GM23338 (cell line): ENCODE measurements at regions not wholly inside any gene's neighbourhood (a gene's known extent, or its start where the extent isn't known, plus 50 kb on each side); places are given as distances from the start of the nearest gene placed in this dataset.

Source experiments
- ATAC-seq: fragments of 200-7000 bp; cut with Tn5 transposase; 3 replicates; pipeline ENCODE4 v1.9.1; 2020
- DNase-seq: peaks from one replicate; pipeline ENCODE4 v3.0.0-alpha.2; 2015; ENCODE audit warnings: low spot score
- H2AFZ ChIP-seq: fragments of 200-600 bp; sonication (generic); 2 replicates; pipeline ENCODE4 v1.8.0; 2016; ENCODE audit warnings: antibody characterized with exemption, mild to moderate bottlenecking, moderate library complexity
- H3F3A ChIP-seq: fragments of 200-600 bp; sonication (generic); replicated peaks from 2 replicates; pipeline ENCODE4 v1.8.0; 2017; ENCODE audit warnings: antibody characterized with exemption, mixed run types, low read depth
- H3K27ac ChIP-seq: fragments of 200-600 bp; sonication (generic); 2 replicates; pipeline ENCODE4 v1.6.1; 2016; ENCODE audit warnings: low read depth
- H3K27me3 ChIP-seq: fragments of 200-600 bp; sonication (generic); 2 replicates; pipeline ENCODE4 v1.8.0; 2016; ENCODE audit warnings: mild to moderate bottlenecking, mixed run types, moderate library complexity; ENCODE audit not compliant: insufficient read depth
- H3K36me3 ChIP-seq: fragments of 200-600 bp; sonication (generic); 2 replicates; pipeline ENCODE4 v1.8.0; 2016; ENCODE audit warnings: mild to moderate bottlenecking; ENCODE audit not compliant: insufficient read depth
- H3K4me1 ChIP-seq: fragments of 200-600 bp; sonication (generic); 2 replicates; pipeline ENCODE4 v1.8.0; 2016; ENCODE audit warnings: mild to moderate bottlenecking, moderate library complexity; ENCODE audit not compliant: insufficient read depth
- H3K4me2 ChIP-seq: fragments of 200-600 bp; sonication (generic); 2 replicates; pipeline ENCODE4 v1.7.1; 2017; ENCODE audit warnings: mixed run types
- H3K4me3 ChIP-seq: fragments of 200-600 bp; sonication (generic); 2 replicates; pipeline ENCODE4 v1.6.1; 2016; ENCODE audit warnings: mixed run types
- H3K79me2 ChIP-seq: fragments of 200-600 bp; sonication (generic); replicated peaks from 2 replicates; pipeline ENCODE4 v1.8.0; 2017; ENCODE audit warnings: mild to moderate bottlenecking; ENCODE audit not compliant: insufficient read depth
- H3K9me2 ChIP-seq: fragments of 200-600 bp; sonication (generic); 2 replicates; pipeline ENCODE4 v1.8.0; 2017; ENCODE audit not compliant: insufficient read depth
- H4K20me1 ChIP-seq: fragments of 200-600 bp; sonication (generic); replicated peaks from 2 replicates; pipeline ENCODE4 v1.8.0; 2017; ENCODE audit warnings: mild to moderate bottlenecking; ENCODE audit not compliant: insufficient read depth
- H3K27ac Mint-ChIP-seq: 2 replicates; pipeline ENCODE4 v1.8.0; 2020; ENCODE audit warnings: inconsistent platforms, mild to moderate bottlenecking, moderate library complexity, mixed read lengths
- H3K27me3 Mint-ChIP-seq: 3 replicates; pipeline ENCODE4 v1.8.0; 2022; ENCODE audit warnings: low read depth, mild to moderate bottlenecking, moderate library complexity, mixed read lengths, inconsistent platforms; ENCODE audit not compliant: insufficient read depth, poor library complexity
- H3K36me3 Mint-ChIP-seq: 3 replicates; pipeline ENCODE4 v1.8.0; 2021; ENCODE audit warnings: low read depth, mild to moderate bottlenecking, inconsistent platforms, moderate library complexity, mixed read lengths
- H3K4me1 Mint-ChIP-seq: 3 replicates; pipeline ENCODE4 v1.8.0; 2020; ENCODE audit warnings: mild to moderate bottlenecking, inconsistent platforms, mixed read lengths
- H3K4me3 Mint-ChIP-seq: 3 replicates; pipeline ENCODE4 v1.8.0; 2021; ENCODE audit warnings: moderate library complexity, mild to moderate bottlenecking, inconsistent platforms, mixed read lengths
- H3K9me3 Mint-ChIP-seq: 3 replicates; pipeline ENCODE4 v1.8.0; 2020; ENCODE audit warnings: moderate library complexity, mild to moderate bottlenecking, inconsistent platforms, mixed read lengths
- CREB1 ChIP-seq: fragments of 250-450 bp; sonication (Bioruptor Pico); IDR thresholded peaks from 2 replicates; pipeline ENCODE4 v1.5.0; 2020; ENCODE audit warnings: low read depth, mild to moderate bottlenecking, moderate library complexity
- CTCF ChIP-seq, 2 experiments: fragments of 200-600 bp in 1 of 2; sonication (generic) in 1 of 2; conservative IDR thresholded peaks; 2 replicates each; pipeline versions ENCODE4 v1.5.1 to v1.6.1; 2016 to 2017; ENCODE audit warnings: antibody characterized with exemption in 2 of 2, low read depth in 2 of 2, mild to moderate bottlenecking in 2 of 2, moderate library complexity in 1 of 2
- EZH2 ChIP-seq: fragments of 200-600 bp; sonication (generic); IDR thresholded peaks from one replicate; pipeline ENCODE4 v1.8.0; 2017; ENCODE audit warnings: antibody characterized with exemption, mild to moderate bottlenecking, low read depth; ENCODE audit not compliant: unreplicated experiment
- EZH2phosphoT487 ChIP-seq: fragments of 200-600 bp; sonication (generic); IDR thresholded peaks from one replicate; pipeline ENCODE4 v1.8.1; 2018; ENCODE audit warnings: antibody characterized with exemption; ENCODE audit not compliant: unreplicated experiment
- JUNB ChIP-seq: IDR thresholded peaks from one replicate; pipeline ENCODE4 v1.6.1; 2016; ENCODE audit warnings: antibody characterized with exemption; ENCODE audit not compliant: unreplicated experiment
- NANOG ChIP-seq: IDR thresholded peaks from 2 replicates; pipeline ENCODE4 v1.6.1; 2016; ENCODE audit warnings: antibody characterized with exemption, borderline replicate concordance
- POLR2AphosphoS5 ChIP-seq: IDR thresholded peaks from 2 replicates; pipeline ENCODE4 v1.6.1; 2016; ENCODE audit warnings: antibody characterized with exemption, low read depth
- REST ChIP-seq: IDR thresholded peaks from one replicate; pipeline ENCODE4 v1.6.1; 2018; ENCODE audit warnings: antibody characterized with exemption; ENCODE audit not compliant: unreplicated experiment
- STAT1 ChIP-seq: IDR thresholded peaks from one replicate; pipeline ENCODE4 v1.6.1; 2016; ENCODE audit warnings: antibody characterized with exemption; ENCODE audit not compliant: unreplicated experiment
- ZNF114 ChIP-seq: fragments of 250-450 bp; sonication (Bioruptor Pico); IDR thresholded peaks from 2 replicates; pipeline ENCODE4 v1.5.0; 2020; ENCODE audit warnings: mild to moderate bottlenecking, moderate library complexity
- ZNF331 ChIP-seq: fragments of 250-450 bp; sonication (Bioruptor Pico); IDR thresholded peaks from 2 replicates; pipeline ENCODE4 v1.5.0; 2020; ENCODE audit warnings: low read depth, mild to moderate bottlenecking, moderate library complexity
- TF ChIP-seq, protein P1 (sequence below): IDR thresholded peaks from 2 replicates; pipeline ENCODE4 v1.6.1; 2016; ENCODE audit warnings: antibody characterized with exemption
- TF ChIP-seq, protein P2 (sequence below): fragments of 250-450 bp; sonication (Bioruptor Pico); IDR thresholded peaks from 2 replicates; pipeline ENCODE4 v1.5.0; 2020; ENCODE audit warnings: mild to moderate bottlenecking, moderate library complexity

DNA sequence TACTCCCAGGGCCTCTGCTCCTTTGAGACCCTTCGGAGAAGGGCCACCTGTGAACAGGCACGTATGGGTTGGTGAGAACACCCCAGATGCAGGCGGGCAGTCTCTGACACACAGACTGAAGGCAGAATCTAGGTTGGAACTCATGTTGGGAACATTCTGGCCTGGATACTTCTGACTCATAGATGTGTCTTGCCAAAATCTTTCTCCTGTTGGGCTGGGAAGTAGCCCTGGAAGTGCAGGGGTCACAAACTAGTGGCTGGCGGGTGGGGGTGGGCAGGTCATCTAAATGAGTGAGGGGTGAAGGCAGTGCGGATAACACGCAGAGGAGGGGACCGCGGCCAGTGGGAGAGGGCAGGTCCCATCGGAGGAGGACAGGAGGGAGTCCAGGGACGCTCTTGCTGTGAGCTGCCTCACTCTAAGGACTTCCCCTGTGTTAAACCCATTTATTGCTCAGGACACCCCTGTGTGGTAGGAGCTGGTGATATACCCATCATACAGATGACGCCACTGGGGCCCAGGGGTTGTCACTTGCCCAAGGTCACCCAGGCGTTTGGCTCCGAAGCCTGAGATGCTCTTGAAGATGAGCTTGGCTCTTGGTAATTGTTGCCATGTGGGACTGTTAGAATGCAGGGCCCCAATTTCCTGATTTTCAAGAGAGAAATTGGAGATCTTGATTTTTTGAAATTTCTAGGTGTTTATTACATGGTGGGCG, 181.0 kb downstream of the PTPRU start:
- no peaks in the 10 kb centered on the region for H3K36me3 ChIP-seq
- H3F3A ChIP-seq: no peaks in the 10 kb centered on the region
- no peaks in the 10 kb centered on the region for H4K20me1 ChIP-seq
- H3K27me3 ChIP-seq: no peaks in the 10 kb centered on the region
- no peak overlapping the region for H2AFZ ChIP-seq
- no peak overlapping the region for H3K4me3 Mint-ChIP-seq
- peaks cover 3% of the 10 kb centered on the region; the same call in 1 of the 3 replicates for H3K9me3 Mint-ChIP-seq
- no peak overlapping the region for H3K4me2 ChIP-seq
- no peak for ATAC-seq
- no peak overlapping the region for H3K27ac Mint-ChIP-seq
- H3K27ac ChIP-seq: no peak overlapping the region
- no peaks in the 10 kb centered on the region for H3K36me3 Mint-ChIP-seq
- H3K4me3 ChIP-seq: no peak overlapping the region
- H3K27me3 Mint-ChIP-seq: peaks cover 11% of the 10 kb centered on the region
- no peak for DNase-seq
- peaks cover 13% of the 10 kb centered on the region for H3K4me1 Mint-ChIP-seq
- TF ChIP-seq REST: no peak
- no peak for TF ChIP-seq EZH2phosphoT487
- no peak for TF ChIP-seq ZNF331 (CRISPR knock-in tag)
- TF ChIP-seq, protein P1, sequence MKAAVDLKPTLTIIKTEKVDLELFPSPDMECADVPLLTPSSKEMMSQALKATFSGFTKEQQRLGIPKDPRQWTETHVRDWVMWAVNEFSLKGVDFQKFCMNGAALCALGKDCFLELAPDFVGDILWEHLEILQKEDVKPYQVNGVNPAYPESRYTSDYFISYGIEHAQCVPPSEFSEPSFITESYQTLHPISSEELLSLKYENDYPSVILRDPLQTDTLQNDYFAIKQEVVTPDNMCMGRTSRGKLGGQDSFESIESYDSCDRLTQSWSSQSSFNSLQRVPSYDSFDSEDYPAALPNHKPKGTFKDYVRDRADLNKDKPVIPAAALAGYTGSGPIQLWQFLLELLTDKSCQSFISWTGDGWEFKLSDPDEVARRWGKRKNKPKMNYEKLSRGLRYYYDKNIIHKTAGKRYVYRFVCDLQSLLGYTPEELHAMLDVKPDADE: no peak
- no peak for TF ChIP-seq POLR2AphosphoS5
- no peak for TF ChIP-seq JUNB
- TF ChIP-seq, protein P2, sequence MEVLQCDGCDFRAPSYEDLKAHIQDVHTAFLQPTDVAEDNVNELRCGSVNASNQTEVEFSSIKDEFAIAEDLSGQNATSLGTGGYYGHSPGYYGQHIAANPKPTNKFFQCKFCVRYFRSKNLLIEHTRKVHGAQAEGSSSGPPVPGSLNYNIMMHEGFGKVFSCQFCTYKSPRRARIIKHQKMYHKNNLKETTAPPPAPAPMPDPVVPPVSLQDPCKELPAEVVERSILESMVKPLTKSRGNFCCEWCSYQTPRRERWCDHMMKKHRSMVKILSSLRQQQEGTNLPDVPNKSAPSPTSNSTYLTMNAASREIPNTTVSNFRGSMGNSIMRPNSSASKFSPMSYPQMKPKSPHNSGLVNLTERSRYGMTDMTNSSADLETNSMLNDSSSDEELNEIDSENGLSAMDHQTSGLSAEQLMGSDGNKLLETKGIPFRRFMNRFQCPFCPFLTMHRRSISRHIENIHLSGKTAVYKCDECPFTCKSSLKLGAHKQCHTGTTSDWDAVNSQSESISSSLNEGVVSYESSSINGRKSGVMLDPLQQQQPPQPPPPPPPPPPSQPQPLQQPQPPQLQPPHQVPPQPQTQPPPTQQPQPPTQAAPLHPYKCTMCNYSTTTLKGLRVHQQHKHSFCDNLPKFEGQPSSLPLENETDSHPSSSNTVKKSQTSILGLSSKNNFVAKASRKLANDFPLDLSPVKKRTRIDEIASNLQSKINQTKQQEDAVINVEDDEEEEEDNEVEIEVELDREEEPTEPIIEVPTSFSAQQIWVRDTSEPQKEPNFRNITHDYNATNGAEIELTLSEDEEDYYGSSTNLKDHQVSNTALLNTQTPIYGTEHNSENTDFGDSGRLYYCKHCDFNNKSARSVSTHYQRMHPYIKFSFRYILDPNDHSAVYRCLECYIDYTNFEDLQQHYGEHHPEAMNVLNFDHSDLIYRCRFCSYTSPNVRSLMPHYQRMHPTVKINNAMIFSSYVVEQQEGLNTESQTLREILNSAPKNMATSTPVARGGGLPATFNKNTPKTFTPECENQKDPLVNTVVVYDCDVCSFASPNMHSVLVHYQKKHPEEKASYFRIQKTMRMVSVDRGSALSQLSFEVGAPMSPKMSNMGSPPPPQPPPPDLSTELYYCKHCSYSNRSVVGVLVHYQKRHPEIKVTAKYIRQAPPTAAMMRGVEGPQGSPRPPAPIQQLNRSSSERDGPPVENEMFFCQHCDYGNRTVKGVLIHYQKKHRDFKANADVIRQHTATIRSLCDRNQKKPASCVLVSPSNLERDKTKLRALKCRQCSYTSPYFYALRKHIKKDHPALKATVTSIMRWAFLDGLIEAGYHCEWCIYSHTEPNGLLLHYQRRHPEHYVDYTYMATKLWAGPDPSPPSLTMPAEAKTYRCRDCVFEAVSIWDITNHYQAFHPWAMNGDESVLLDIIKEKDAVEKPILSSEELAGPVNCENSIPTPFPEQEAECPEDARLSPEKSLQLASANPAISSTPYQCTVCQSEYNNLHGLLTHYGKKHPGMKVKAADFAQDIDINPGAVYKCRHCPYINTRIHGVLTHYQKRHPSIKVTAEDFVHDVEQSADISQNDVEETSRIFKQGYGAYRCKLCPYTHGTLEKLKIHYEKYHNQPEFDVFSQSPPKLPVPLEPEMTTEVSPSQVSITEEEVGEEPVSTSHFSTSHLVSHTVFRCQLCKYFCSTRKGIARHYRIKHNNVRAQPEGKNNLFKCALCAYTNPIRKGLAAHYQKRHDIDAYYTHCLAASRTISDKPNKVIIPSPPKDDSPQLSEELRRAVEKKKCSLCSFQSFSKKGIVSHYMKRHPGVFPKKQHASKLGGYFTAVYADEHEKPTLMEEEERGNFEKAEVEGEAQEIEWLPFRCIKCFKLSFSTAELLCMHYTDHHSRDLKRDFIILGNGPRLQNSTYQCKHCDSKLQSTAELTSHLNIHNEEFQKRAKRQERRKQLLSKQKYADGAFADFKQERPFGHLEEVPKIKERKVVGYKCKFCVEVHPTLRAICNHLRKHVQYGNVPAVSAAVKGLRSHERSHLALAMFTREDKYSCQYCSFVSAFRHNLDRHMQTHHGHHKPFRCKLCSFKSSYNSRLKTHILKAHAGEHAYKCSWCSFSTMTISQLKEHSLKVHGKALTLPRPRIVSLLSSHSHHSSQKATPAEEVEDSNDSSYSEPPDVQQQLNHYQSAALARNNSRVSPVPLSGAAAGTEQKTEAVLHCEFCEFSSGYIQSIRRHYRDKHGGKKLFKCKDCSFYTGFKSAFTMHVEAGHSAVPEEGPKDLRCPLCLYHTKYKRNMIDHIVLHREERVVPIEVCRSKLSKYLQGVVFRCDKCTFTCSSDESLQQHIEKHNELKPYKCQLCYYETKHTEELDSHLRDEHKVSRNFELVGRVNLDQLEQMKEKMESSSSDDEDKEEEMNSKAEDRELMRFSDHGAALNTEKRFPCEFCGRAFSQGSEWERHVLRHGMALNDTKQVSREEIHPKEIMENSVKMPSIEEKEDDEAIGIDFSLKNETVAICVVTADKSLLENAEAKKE (CRISPR knock-in tag): no peak
- no peak for TF ChIP-seq NANOG
- TF ChIP-seq STAT1: no peak
- TF ChIP-seq CTCF (conservative IDR thresholded peaks at IDR 0.05; ENCODE audit: low read depth in 2 of 2): no peak
- TF ChIP-seq EZH2: no peak
- no peak for TF ChIP-seq CREB1 (CRISPR knock-in tag)
- no peak for TF ChIP-seq ZNF114 (CRISPR knock-in tag)
- H3K4me1 ChIP-seq: no peaks in the 10 kb centered on the region
- H3K79me2 ChIP-seq: no peaks in the 10 kb centered on the region
- H3K9me2 ChIP-seq: no peaks in the 10 kb centered on the region
